ENCODE measurements at regions not wholly inside any gene's neighbourhood (a gene's known extent, or its start where the extent isn't known, plus 50 kb on each side); places are given as distances from the start of the nearest gene placed in this dataset.

GRCh38 chr6:127026247-127026646 is 92.2 kb upstream of the RSPO3 start:
- TF ChIP-seq, protein P1, sequence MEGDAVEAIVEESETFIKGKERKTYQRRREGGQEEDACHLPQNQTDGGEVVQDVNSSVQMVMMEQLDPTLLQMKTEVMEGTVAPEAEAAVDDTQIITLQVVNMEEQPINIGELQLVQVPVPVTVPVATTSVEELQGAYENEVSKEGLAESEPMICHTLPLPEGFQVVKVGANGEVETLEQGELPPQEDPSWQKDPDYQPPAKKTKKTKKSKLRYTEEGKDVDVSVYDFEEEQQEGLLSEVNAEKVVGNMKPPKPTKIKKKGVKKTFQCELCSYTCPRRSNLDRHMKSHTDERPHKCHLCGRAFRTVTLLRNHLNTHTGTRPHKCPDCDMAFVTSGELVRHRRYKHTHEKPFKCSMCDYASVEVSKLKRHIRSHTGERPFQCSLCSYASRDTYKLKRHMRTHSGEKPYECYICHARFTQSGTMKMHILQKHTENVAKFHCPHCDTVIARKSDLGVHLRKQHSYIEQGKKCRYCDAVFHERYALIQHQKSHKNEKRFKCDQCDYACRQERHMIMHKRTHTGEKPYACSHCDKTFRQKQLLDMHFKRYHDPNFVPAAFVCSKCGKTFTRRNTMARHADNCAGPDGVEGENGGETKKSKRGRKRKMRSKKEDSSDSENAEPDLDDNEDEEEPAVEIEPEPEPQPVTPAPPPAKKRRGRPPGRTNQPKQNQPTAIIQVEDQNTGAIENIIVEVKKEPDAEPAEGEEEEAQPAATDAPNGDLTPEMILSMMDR (conservative IDR thresholded peaks at IDR 0.05; ENCODE audit: low read length): no peak
- no peak for TF ChIP-seq EZH2phosphoT487 (IDR thresholded peaks at IDR 0.05; ENCODE audit: borderline replicate concordance)
